Activated CD4-positive, alpha-beta T cell treated with anti-CD3 and anti-CD28 coated beads, Interleukin-2, amount 50 U/mL, for 48 hours (primary cell): ENCODE measurements at regions not wholly inside any gene's neighbourhood (a gene's known extent, or its start where the extent isn't known, plus 50 kb on each side); places are given as distances from the start of the nearest gene placed in this dataset.
"Not testable (repeated sequence)": the region's sequence is repeated elsewhere in the genome, so short reads cannot be mapped to it uniquely, and the experiment has no call there.

Source experiments
- DNase-seq, 2 experiments: peaks; one replicate each; pipeline ENCODE4 v3.0.0-alpha.2; 2020

- DNase-seq = no peak
Measured at GRCh38 chr1:181947441-181947840, 114.1 kb downstream of the ZNF648 start.

- peak; percentile 47 to 65 for DNase-seq
Measured at GRCh38 chr1:181936768-181937581, 124.5 kb downstream of the ZNF648 start.

DNA sequence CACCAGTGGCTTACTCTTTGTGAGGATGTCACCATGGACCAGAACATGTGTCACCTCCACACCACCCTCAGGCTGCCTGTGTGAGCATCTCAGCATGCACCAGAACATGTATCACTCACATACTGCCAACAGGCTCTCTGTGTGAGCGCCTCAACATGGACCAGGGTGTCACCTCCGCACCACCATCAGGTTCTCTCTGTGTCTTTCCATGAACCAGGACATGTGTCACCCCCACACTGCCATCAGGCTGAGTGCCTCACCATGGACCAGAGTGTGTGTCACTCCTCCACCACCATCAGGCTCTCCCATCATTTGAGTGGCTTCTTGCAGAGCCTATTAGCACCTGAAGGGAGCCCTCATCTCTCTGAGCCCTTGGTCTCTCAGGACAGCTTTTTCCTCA lies 125.2 kb downstream of the ZNF648 start:
- DNase-seq = peak; percentile 5 to 19

DNA sequence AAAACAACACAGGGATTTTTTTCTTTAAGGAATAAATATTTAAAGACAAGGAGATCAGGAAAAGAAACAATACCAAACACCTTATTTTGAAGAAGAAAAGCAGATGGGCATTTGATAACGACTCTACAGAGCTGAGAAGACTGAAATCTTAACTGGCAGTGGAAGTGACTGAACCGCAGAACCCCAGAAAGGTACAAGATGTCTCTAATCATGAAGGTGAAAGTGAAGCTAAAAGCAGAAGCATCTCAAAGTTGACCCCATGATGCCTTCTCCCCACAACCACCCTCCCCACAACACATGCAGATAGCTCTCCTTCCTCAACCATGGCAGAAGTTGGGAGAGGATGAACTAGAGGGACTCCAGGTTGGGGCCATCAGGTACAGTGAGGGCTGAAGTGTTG lies 129.6 kb downstream of the ZNF648 start:
- DNase-seq = no peak

- DNase-seq = no peak
Measured at GRCh38 chr1:181930187-181930586, 131.3 kb downstream of the ZNF648 start.

- no peak for DNase-seq
Measured at GRCh38 chr1:181926697-181927096, 134.8 kb downstream of the ZNF648 start.

- not testable (repeated sequence) for DNase-seq
Measured at GRCh38 chr1:181924034-181924433, 137.5 kb downstream of the ZNF648 start.

- DNase-seq = no peak
Measured at GRCh38 chr1:181919542-181919941, 142.0 kb downstream of the ZNF648 start.

GRCh38 chr1:181918880-181919525 lies 142.5 kb downstream of the ZNF648 start:
- no peak for DNase-seq

- DNase-seq = no peak
Measured at GRCh38 chr1:181911715-181912114, 149.8 kb downstream of the ZNF648 start.

- no peak for DNase-seq
Measured at GRCh38 chr1:181910905-181911304, 150.6 kb downstream of the ZNF648 start.

DNA sequence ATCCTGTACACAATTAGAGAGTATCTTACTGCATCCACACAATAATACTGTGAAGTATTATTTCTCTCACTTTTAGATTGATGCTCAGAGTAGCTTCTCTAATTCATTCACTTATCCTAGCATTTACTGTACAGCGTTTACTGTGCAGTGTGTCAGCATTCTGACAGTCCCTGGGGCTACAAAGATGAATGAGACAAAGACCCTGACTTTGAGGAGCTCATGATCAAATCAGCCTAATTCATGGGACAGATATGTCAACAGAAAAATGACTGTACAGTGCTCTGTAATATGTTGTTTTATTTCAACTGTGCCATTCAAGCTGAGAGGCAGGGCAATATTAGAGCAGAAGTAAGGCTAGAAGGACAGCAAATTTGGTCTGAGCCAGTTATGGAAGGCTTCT lies 152.5 kb downstream of the ZNF648 start:
- no peak for DNase-seq

- no peak for DNase-seq
Measured at GRCh38 chr1:181906631-181907030, 154.9 kb downstream of the ZNF648 start.

DNA sequence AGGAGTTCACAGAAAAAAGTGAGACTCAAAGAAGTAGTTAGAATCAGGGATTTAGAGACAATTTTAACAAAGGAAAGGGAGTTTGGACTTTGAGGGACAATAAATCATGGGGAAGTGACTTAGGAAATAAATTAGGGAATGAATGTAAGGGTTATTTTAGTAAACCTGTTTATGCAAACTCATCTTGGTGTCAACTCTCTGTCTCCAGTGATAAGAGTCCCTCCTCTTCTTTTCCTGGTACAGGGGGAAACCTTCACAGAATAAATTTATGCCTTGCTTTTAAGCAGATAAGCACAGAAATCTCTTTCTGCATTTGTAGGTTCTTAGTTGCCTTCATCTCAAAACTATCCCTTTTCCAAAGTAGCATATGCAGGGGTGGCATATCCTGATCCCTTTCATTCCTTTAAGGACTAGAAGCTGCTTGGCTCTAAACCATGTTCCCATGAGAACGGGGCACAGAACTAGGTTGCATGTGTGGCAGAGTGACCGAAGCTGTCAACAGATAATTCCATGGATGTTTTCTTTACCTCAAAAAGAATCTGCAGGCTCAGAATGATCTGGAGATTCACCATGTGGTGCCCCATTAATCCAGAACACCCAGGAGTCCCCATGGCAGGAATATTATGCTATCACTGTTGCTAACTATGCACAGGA lies 155.4 kb downstream of the ZNF648 start:
- DNase-seq = no peak

GRCh38 chr1:181898773-181899172 lies 162.7 kb downstream of the ZNF648 start:
- DNase-seq = no peak

DNA sequence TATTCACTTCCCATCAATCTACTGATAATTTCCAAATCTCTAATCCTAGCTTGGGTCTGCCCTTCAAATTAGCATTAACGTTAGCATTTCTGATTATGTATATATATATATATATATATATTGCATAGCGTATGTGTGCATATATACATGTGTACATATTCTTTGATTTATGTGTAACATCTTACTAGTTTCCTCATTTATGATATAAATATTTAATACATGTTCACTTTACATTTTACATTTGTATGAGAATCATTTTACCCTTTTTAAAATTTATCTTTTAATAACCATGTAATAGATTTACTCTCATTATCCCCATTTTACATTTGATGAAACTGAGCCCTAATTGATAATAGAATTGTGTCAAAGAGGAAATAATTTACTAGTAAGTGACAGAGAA lies 164.7 kb downstream of the ZNF648 start:
- DNase-seq = no peak

- DNase-seq = no peak
Measured at GRCh38 chr1:181894439-181894859, 167.1 kb downstream of the ZNF648 start.

- no peak for DNase-seq
Measured at GRCh38 chr1:181893937-181894336, 167.6 kb downstream of the ZNF648 start.

GRCh38 chr1:181893150-181893549 lies 168.4 kb downstream of the ZNF648 start:
- DNase-seq = not testable (repeated sequence)

GRCh38 chr1:181872562-181872961 lies 188.9 kb downstream of the ZNF648 start:
- DNase-seq = no peak

- no peak for DNase-seq
Measured at GRCh38 chr1:181863736-181864135, 197.8 kb downstream of the ZNF648 start.

- no peak for DNase-seq
Measured at GRCh38 chr1:181863006-181863405, 198.5 kb downstream of the ZNF648 start.

- no peak for DNase-seq
Measured at GRCh38 chr1:181858135-181858534, 203.4 kb downstream of the ZNF648 start.
